ENCODE measurements at regions not wholly inside any gene's neighbourhood (a gene's known extent, or its start where the extent isn't known, plus 50 kb on each side); places are given as distances from the start of the nearest gene placed in this dataset.

DNA sequence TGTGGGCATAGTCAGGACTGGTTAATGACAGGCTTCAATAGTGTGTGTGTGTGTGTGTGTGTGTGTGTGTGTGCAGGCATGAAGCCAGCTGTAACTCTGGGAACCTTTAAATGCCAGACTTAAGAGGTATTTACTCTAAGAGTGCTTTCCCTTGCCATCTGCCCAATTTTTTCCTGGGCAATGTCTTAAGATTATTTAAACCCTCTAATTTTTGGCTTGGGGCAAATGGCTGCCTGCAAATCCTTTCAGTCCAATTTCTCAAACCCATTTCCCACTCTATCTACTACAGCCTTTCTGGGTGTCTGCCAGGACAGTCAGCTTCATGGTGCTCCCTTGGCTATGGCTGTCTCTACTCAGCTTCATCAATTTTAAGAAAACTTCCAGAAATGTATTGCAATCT lies 62.6 kb upstream of the C1GALT1 start:
- ChIA-PET POLR2A (no interaction called here), CTCF (interaction anchor here (2.0 kb wide), 1 partner anchor 17 kb away, joined by 4 read pairs; no protein-coding TSS in a partner anchor)
- Histone ChIP-seq H3K36me3 (ENCODE audit: control insufficient read depth, insufficient read depth, low read length) (no peaks in the 10 kb centered on the region), H3K4me3 (ENCODE audit: low read depth, low read length) (no peak overlapping the region), H3K27me3 (ENCODE audit: control insufficient read depth, insufficient read depth, low read length) (no peaks in the 10 kb centered on the region)
- no peak for DNase-seq (ENCODE audit: low read depth)
- no peak for TF ChIP-seq CTCF (IDR thresholded peaks at IDR 0.05; ENCODE audit: insufficient read depth, low read depth, low read length)

GRCh38 chr7:7122033-7122478 lies 60.3 kb upstream of the C1GALT1 start:
- ChIA-PET POLR2A (no interaction called here), CTCF (interaction anchor here (1.1 to 1.3 kb wide), 2 partner anchors 12 to 19 kb away, joined by 4 to 6 read pairs; no protein-coding TSS in a partner anchor)
- DNase-seq (ENCODE audit: low read depth) = no peak
- Histone ChIP-seq H3K27me3 (ENCODE audit: control insufficient read depth, insufficient read depth, low read length) (no peaks in the 10 kb centered on the region), H3K4me3 (ENCODE audit: low read depth, low read length) (no peak overlapping the region), H3K36me3 (ENCODE audit: control insufficient read depth, insufficient read depth, low read length) (no peaks in the 10 kb centered on the region)
- no peak for TF ChIP-seq CTCF (IDR thresholded peaks at IDR 0.05; ENCODE audit: insufficient read depth, low read depth, low read length)

DNA sequence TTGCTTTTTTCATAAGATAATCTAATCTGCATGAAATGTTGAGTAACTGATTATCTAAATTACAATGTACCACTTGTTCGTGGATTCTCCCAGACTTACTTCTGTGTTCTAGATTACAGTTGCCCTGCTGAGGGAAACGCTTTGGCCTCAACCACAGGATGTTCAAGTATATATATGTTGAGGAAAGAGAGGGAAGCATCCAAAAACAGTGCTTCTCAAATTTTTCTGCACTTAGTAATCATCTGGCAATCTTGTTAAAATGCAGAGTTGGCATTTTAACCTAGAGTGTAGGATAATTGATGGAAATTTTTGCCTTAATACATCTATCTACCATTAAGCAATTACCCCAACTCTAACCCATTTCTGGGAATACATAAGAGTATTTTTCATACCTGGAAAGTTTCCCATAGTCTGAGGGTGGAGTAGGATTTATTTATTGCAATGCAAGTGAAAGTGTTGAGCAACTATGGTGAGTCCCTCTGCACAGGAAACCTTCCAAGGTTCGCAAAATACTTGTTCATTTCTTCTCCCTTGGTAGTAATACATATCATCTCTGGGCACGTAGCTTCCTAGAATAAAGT lies 59.6 kb upstream of the C1GALT1 start:
- TF ChIP-seq CTCF (IDR thresholded peaks at IDR 0.05; ENCODE audit: insufficient read depth, low read depth, low read length) = no peak
- no peaks in the 10 kb centered on the region for H3K27me3 ChIP-seq (ENCODE audit: control insufficient read depth, insufficient read depth, low read length)
- no peaks in the 10 kb centered on the region for H3K36me3 ChIP-seq (ENCODE audit: control insufficient read depth, insufficient read depth, low read length)
- H3K4me3 ChIP-seq (ENCODE audit: low read depth, low read length) = no peak overlapping the region
- ChIA-PET CTCF (interaction anchor here (1.3 kb wide), 1 partner anchor 11 kb away, joined by 6 read pairs; no protein-coding TSS in a partner anchor), POLR2A (no interaction called here)
- DNase-seq (ENCODE audit: low read depth) = no peak

- no peak for TF ChIP-seq CTCF (IDR thresholded peaks at IDR 0.05; ENCODE audit: insufficient read depth, low read depth, low read length)
- no peak overlapping the region for H3K4me3 ChIP-seq (ENCODE audit: low read depth, low read length)
- H3K27me3 ChIP-seq (ENCODE audit: control insufficient read depth, insufficient read depth, low read length) = no peaks in the 10 kb centered on the region
- H3K36me3 ChIP-seq (ENCODE audit: control insufficient read depth, insufficient read depth, low read length) = no peaks in the 10 kb centered on the region
- POLR2A ChIA-PET = no interaction called here
- CTCF ChIA-PET = no interaction called here
- DNase-seq (ENCODE audit: low read depth) = no peak
These were observed 56.4 kb upstream of the C1GALT1 start for GRCh38 chr7:7125963-7126362.

GRCh38 chr7:7127773-7128172 lies 54.6 kb upstream of the C1GALT1 start:
- ChIA-PET POLR2A (no interaction called here), CTCF (no interaction called here)
- no peaks in the 10 kb centered on the region for H3K27me3 ChIP-seq (ENCODE audit: control insufficient read depth, insufficient read depth, low read length)
- TF ChIP-seq CTCF (IDR thresholded peaks at IDR 0.05; ENCODE audit: insufficient read depth, low read depth, low read length) = no peak
- no peak overlapping the region for H3K4me3 ChIP-seq (ENCODE audit: low read depth, low read length)
- no peak for DNase-seq (ENCODE audit: low read depth)
- H3K36me3 ChIP-seq (ENCODE audit: control insufficient read depth, insufficient read depth, low read length) = no peaks in the 10 kb centered on the region
